Glutamatergic neuron (in vitro differentiated cells): ENCODE measurements at regions not wholly inside any gene's neighbourhood (a gene's known extent, or its start where the extent isn't known, plus 50 kb on each side); places are given as distances from the start of the nearest gene placed in this dataset.

Experiments
- DNase-seq: peaks from one replicate; pipeline ENCODE4 v3.0.0; 2022
- H3K27ac Mint-ChIP-seq: one replicate; pipeline ENCODE4 v1.8.0; 2020; ENCODE audit warnings: mild to moderate bottlenecking, mixed read lengths, inconsistent platforms; ENCODE audit not compliant: unreplicated experiment
- H3K27me3 Mint-ChIP-seq: one replicate; pipeline ENCODE4 v1.8.0; 2020; ENCODE audit warnings: mild to moderate bottlenecking, moderate library complexity, mixed read lengths, inconsistent platforms; ENCODE audit not compliant: unreplicated experiment
- H3K36me3 Mint-ChIP-seq: one replicate; pipeline ENCODE4 v1.8.0; 2020; ENCODE audit warnings: mild to moderate bottlenecking, mixed read lengths, inconsistent platforms; ENCODE audit not compliant: unreplicated experiment
- H3K4me1 Mint-ChIP-seq: one replicate; pipeline ENCODE4 v1.8.0; 2020; ENCODE audit warnings: mild to moderate bottlenecking, low read depth, mixed read lengths, inconsistent platforms; ENCODE audit not compliant: unreplicated experiment
- H3K4me3 Mint-ChIP-seq: one replicate; pipeline ENCODE4 v1.8.0; 2020; ENCODE audit warnings: mild to moderate bottlenecking, mixed read lengths, inconsistent platforms; ENCODE audit not compliant: unreplicated experiment
- H3K9me3 Mint-ChIP-seq: one replicate; pipeline ENCODE4 v1.8.0; 2020; ENCODE audit warnings: mild to moderate bottlenecking, moderate library complexity, mixed read lengths, inconsistent platforms; ENCODE audit not compliant: unreplicated experiment
- TF ChIP-seq, protein P1 (sequence below): fragments of 200-600 bp; sonication (generic); IDR thresholded peaks from one replicate; pipeline ENCODE4 v1.5.0; 2021; ENCODE audit not compliant: partially characterized antibody, unreplicated experiment

DNA sequence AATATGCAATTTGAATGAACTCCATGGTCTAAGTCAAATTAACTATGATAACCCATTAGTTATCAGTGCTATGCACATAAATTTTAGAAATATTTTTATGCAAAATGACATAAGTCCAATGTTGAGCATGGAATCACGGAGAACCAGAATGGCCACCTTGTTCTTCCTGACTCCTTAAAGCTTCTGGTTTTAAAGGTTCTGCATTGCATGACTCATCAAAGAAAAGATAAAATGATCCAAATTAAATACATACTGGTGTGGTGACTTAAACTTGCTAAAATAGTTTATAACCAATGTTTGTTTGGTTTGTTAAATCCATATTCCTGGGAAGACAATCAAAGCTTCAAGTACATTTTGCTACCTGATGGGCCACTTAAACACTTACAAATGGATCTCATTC lies 1146.9 kb upstream of the NRXN1 start:
- peaks cover 3% of the 10 kb centered on the region for H3K9me3 Mint-ChIP-seq
- no peaks in the 10 kb centered on the region for H3K36me3 Mint-ChIP-seq
- H3K4me3 Mint-ChIP-seq, result no peak overlapping the region
- no peak overlapping the region for H3K27ac Mint-ChIP-seq
- no peaks in the 10 kb centered on the region for H3K27me3 Mint-ChIP-seq
- no peak for DNase-seq
- TF ChIP-seq, protein P1, sequence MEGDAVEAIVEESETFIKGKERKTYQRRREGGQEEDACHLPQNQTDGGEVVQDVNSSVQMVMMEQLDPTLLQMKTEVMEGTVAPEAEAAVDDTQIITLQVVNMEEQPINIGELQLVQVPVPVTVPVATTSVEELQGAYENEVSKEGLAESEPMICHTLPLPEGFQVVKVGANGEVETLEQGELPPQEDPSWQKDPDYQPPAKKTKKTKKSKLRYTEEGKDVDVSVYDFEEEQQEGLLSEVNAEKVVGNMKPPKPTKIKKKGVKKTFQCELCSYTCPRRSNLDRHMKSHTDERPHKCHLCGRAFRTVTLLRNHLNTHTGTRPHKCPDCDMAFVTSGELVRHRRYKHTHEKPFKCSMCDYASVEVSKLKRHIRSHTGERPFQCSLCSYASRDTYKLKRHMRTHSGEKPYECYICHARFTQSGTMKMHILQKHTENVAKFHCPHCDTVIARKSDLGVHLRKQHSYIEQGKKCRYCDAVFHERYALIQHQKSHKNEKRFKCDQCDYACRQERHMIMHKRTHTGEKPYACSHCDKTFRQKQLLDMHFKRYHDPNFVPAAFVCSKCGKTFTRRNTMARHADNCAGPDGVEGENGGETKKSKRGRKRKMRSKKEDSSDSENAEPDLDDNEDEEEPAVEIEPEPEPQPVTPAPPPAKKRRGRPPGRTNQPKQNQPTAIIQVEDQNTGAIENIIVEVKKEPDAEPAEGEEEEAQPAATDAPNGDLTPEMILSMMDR, result no peak
- H3K4me1 Mint-ChIP-seq, result no peaks in the 10 kb centered on the region

DNA sequence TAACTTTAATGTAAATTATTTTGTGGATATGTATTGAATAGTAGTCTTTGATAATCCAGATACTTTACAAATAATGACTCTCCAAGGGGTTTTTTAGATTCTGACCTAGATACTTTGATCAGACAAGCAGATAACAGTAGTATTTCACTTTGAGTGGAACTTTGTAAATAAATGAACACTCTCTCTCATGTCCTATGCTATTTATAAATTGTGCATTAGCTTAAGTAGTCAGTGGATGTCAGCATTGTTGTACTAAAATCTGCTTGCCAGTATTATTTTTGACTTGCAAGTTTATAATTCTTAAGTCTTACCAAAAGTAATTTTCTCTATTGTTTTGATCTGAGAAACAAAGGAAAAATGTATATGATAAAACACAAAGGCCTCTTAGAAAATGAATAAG lies 1113.1 kb upstream of the NRXN1 start:
- TF ChIP-seq, protein P1, result no peak
- no peaks in the 10 kb centered on the region for H3K9me3 Mint-ChIP-seq

DNA sequence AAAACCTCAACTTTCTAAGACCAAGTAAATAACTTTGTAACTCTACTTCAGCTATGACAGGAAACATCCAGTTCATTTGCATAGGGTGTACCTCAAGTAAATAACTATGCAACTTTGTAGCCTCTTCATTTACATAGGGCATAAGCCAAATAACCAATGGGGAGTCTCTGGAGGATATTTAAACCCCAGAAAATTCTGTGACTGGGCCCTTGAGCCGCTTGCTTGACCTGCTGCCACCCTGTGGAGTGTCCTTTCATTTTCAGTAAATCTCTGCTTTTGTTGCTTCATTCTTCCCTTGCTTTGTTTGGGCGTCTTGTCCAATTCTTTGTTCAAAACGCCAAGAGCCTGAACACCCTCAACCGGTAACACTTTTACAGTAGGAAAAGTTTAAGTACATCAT lies 1112.7 kb upstream of the NRXN1 start:
- no peaks in the 10 kb centered on the region for H3K4me1 Mint-ChIP-seq
- no peak overlapping the region for H3K4me3 Mint-ChIP-seq
- TF ChIP-seq, protein P1, result no peak
- H3K27me3 Mint-ChIP-seq, result no peaks in the 10 kb centered on the region
- DNase-seq, result no peak
- no peaks in the 10 kb centered on the region for H3K36me3 Mint-ChIP-seq
- no peak overlapping the region for H3K27ac Mint-ChIP-seq
- H3K9me3 Mint-ChIP-seq, result no peaks in the 10 kb centered on the region

More for the DNA sequence above, 1113.1 kb upstream of the NRXN1 start:
- Mint-ChIP-seq H3K4me3 (no peak overlapping the region), H3K36me3 (no peaks in the 10 kb centered on the region), H3K4me1 (no peaks in the 10 kb centered on the region), H3K27ac (no peak overlapping the region), H3K27me3 (no peaks in the 10 kb centered on the region)
- no peak for DNase-seq

DNA sequence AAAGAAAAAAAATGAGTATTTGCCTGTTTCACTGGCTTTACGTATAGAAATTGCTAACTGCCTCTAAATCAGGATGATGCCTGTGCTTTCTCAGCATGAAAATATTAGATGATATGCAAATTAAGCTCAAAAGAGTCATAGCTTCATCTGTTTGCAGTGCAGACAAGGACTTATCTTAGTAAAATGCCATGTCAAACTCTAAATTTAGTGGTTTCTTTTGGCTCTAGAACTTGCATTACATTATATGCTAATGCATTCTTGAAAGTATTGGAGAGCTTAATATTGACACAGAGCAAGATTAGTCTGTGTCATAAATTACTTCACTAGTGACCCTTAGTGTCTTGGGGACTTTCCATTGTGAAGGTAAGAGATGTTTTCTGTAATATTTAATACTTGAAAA lies 1109.1 kb upstream of the NRXN1 start:
- H3K36me3 Mint-ChIP-seq, result no peaks in the 10 kb centered on the region
- no peak overlapping the region for H3K4me3 Mint-ChIP-seq
- no peak overlapping the region for H3K27ac Mint-ChIP-seq
- DNase-seq, result no peak
- TF ChIP-seq, protein P1, result no peak
- no peaks in the 10 kb centered on the region for H3K27me3 Mint-ChIP-seq
- no peaks in the 10 kb centered on the region for H3K9me3 Mint-ChIP-seq
- H3K4me1 Mint-ChIP-seq, result no peaks in the 10 kb centered on the region

DNA sequence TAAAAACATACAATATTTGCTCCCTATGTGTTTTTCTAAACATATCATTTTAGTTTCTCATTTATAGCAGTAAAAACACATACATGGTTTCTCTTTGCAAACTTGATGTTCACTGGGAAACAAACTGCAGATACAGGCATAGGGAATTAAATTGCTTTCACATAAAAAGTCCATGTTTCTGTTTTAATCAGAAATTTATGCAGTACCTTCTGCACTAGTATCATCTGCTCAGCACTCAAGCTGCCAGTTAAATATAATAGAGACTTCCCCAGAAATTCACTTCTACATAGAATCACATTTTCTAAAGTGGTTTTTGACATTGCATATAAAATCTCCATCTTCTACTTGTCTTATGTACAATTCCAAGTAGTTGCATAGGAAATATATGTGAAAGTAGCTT lies 1107.3 kb upstream of the NRXN1 start:
- Mint-ChIP-seq H3K4me1 (no peaks in the 10 kb centered on the region), H3K9me3 (no peaks in the 10 kb centered on the region), H3K4me3 (no peak overlapping the region), H3K27ac (no peak overlapping the region), H3K36me3 (no peaks in the 10 kb centered on the region), H3K27me3 (no peaks in the 10 kb centered on the region)
- TF ChIP-seq, protein P1, result no peak
- no peak for DNase-seq
